CD14-positive monocyte (primary cell): ENCODE measurements at regions not wholly inside any gene's neighbourhood (a gene's known extent, or its start where the extent isn't known, plus 50 kb on each side); places are given as distances from the start of the nearest gene placed in this dataset.

Source experiments
- DNase-seq, 3 donors: peaks; one replicate each; pipeline ENCODE4 v3.0.0-alpha.2; 2011 to 2022
- H2AFZ ChIP-seq: 2 replicates; pipeline ENCODE4 v1.6.0; 2012; ENCODE audit warnings: mild to moderate bottlenecking, low read depth, low read length, inconsistent platforms; ENCODE audit not compliant: insufficient read depth, poor library complexity, severe bottlenecking
- H3K27ac ChIP-seq, 2 donors: 1 replicate in 1 of 2; 2 replicates in 1 of 2; pipeline ENCODE4 v1.5.1; 2012 to 2013; ENCODE audit warnings: low read length in 2 of 2, control low read depth in 1 of 2, inconsistent platforms in 1 of 2, low read depth in 1 of 2, mild to moderate bottlenecking in 1 of 2
- H3K27me3 ChIP-seq, 2 donors: one replicate each; pipeline versions ENCODE4 v1.6.0 to v1.6.1; 2011 to 2013; ENCODE audit warnings: low read length in 2 of 2; ENCODE audit not compliant: control insufficient read depth in 2 of 2, insufficient read depth in 2 of 2
- H3K36me3 ChIP-seq, 2 donors: replicated peaks in 1 of 2; 1 replicate in 1 of 2; 2 replicates in 1 of 2; pipeline versions ENCODE4 v1.5.1 to v1.6.1; 2012 to 2013; ENCODE audit warnings: low read length in 2 of 2, control low read depth in 1 of 2, inconsistent platforms in 1 of 2, mild to moderate bottlenecking in 1 of 2; ENCODE audit not compliant: insufficient read depth in 2 of 2, control insufficient read depth in 1 of 2
- H3K4me1 ChIP-seq, 2 donors: 1 replicate in 1 of 2; 2 replicates in 1 of 2; pipeline versions ENCODE4 v1.5.1 to v1.6.1; 2012 to 2013; ENCODE audit warnings: low read length in 2 of 2, control low read depth in 1 of 2, inconsistent platforms in 1 of 2, mild to moderate bottlenecking in 1 of 2, moderate library complexity in 1 of 2; ENCODE audit not compliant: insufficient read depth in 2 of 2, control insufficient read depth in 1 of 2
- H3K4me2 ChIP-seq: replicated peaks from 2 replicates; pipeline ENCODE3; 2012; ENCODE audit warnings: low read length, moderate library complexity, mild to moderate bottlenecking; ENCODE audit not compliant: poor library complexity, severe bottlenecking; ENCODE audit errors: extremely low read depth
- H3K4me3 ChIP-seq, 3 experiments: fragments of 200-600 bp in 1 of 3; sonication (generic) in 1 of 3; replicated peaks in 1 of 3; 1 replicate in 2 of 3; 2 replicates in 1 of 3; pipeline ENCODE4 v1.5.1; 2011 to 2013; ENCODE audit warnings: low read length in 3 of 3, mild to moderate bottlenecking in 3 of 3, control low read depth in 2 of 3, low read depth in 2 of 3, inconsistent platforms in 1 of 3, moderate library complexity in 1 of 3
- H3K79me2 ChIP-seq: 2 replicates; pipeline ENCODE4 v1.6.0; 2012; ENCODE audit warnings: mild to moderate bottlenecking, control low read depth, inconsistent platforms, low read length, moderate library complexity; ENCODE audit not compliant: insufficient read depth
- H3K9ac ChIP-seq: 2 replicates; pipeline ENCODE4 v1.6.0; 2017; ENCODE audit warnings: low read length, mild to moderate bottlenecking; ENCODE audit not compliant: insufficient read depth, poor library complexity, severe bottlenecking
- H3K9me3 ChIP-seq, 2 donors: replicated peaks in 1 of 2; 1 replicate in 1 of 2; 2 replicates in 1 of 2; pipeline versions ENCODE4 v1.5.1 to v1.6.1; 2012 to 2013; ENCODE audit warnings: low read length in 2 of 2, control low read depth in 1 of 2; ENCODE audit not compliant: control insufficient read depth in 1 of 2, insufficient read depth in 1 of 2
- H4K20me1 ChIP-seq: 2 replicates; pipeline ENCODE4 v1.6.0; 2012; ENCODE audit warnings: mild to moderate bottlenecking, low read length, control low read depth, moderate library complexity; ENCODE audit not compliant: insufficient read depth
- H3K27ac Mint-ChIP-seq, 7 donors: one replicate each; pipeline ENCODE4 v1.8.0; 2020; ENCODE audit warnings: mild to moderate bottlenecking in 7 of 7, mixed read lengths in 7 of 7, moderate library complexity in 6 of 7, inconsistent platforms in 2 of 7
- H3K27me3 Mint-ChIP-seq, 3 donors: one replicate each; pipeline ENCODE4 v1.8.0; 2021 to 2022; ENCODE audit warnings: low read depth in 3 of 3, mild to moderate bottlenecking in 3 of 3, mixed read lengths in 3 of 3, moderate library complexity in 3 of 3, inconsistent platforms in 1 of 3
- H3K36me3 Mint-ChIP-seq, 2 donors: one replicate each; pipeline ENCODE4 v1.8.0; 2020; ENCODE audit warnings: mixed read lengths in 2 of 2, inconsistent platforms in 1 of 2, mild to moderate bottlenecking in 1 of 2
- H3K4me1 Mint-ChIP-seq: one replicate; pipeline ENCODE4 v1.8.0; 2020; ENCODE audit warnings: mild to moderate bottlenecking, mixed read lengths
- H3K4me3 Mint-ChIP-seq, 2 donors: one replicate each; pipeline ENCODE4 v1.8.0; 2020; ENCODE audit warnings: mild to moderate bottlenecking in 2 of 2, mixed read lengths in 2 of 2, moderate library complexity in 1 of 2
- H3K9me3 Mint-ChIP-seq, 7 donors: one replicate each; pipeline ENCODE4 v1.8.0; 2020 to 2022; ENCODE audit warnings: mixed read lengths in 7 of 7, mild to moderate bottlenecking in 6 of 7, moderate library complexity in 6 of 7, inconsistent platforms in 2 of 7
- CTCF ChIP-seq: fragments of 200-600 bp; IDR thresholded peaks from one replicate; pipeline ENCODE4 v1.8.0; 2022; ENCODE audit warnings: antibody characterized with exemption, mild to moderate bottlenecking
- WGBS: methylation state at CpG from one replicate; pipeline ENCODE4 v1.1.5; 2013; ENCODE audit warnings: missing lambda C conversion rate; ENCODE audit not compliant: insufficient coverage; 5-methylcytosine and 5-hydroxymethylcytosine counted together
- intact Hi-C, 2 donors: fragments of 100-400 bp; cut with micrococcal nuclease; formaldehyde crosslinking; loops; one replicate each; pipeline versions ENCODE4 v1.15.0 to v1.15.1; 2023

DNA sequence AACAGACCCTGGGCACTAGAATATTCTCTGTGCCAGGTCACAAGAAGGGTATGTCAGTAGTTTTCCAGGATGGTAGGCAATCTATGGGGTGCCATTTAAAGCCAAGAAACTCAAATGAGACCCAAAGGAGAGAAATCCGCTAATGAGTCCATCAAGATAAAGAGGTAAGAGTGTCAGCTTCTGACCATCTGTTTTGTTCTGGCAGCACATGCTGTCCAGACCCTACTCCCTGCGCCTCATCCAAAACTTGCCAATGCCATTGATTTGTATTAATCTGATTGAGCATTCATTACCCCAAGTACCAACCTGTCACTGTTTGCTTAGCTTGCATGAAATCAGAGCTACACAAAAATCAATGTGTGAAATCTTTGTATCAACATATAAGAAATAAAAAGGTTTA is 229.0 kb downstream of the BLID start:
- WGBS: no CpG with 5 or more reads among the region's 2 CpGs
- H3K27me3 Mint-ChIP-seq: peaks cover 1 to 3% (median 2%) of the 10 kb centered on the region in 3 donors
- intact Hi-C loops: no loop called here
- no peak overlapping the region for H2AFZ ChIP-seq
- H4K20me1 ChIP-seq: no peaks in the 10 kb centered on the region
- H3K9ac ChIP-seq: no peak overlapping the region
- H3K27ac ChIP-seq: peak overlapping the region in 1 of 2 donors; percentile 64
- TF ChIP-seq CTCF: no peak
- H3K27ac Mint-ChIP-seq: peak overlapping the region in 4 of 7 donors; percentile 72 to 90 (median 86)
- peaks cover 0 to 2% (median 0%) of the 10 kb centered on the region in 7 donors for H3K9me3 Mint-ChIP-seq
- H3K4me2 ChIP-seq: peak overlapping the region; percentile 55
- no peaks in the 10 kb centered on the region for H3K9me3 ChIP-seq
- no peak overlapping the region for H3K4me3 Mint-ChIP-seq
- DNase-seq: no peak
- H3K36me3 Mint-ChIP-seq: peaks cover 0 to 2% of the 10 kb centered on the region in 2 donors
- H3K27me3 ChIP-seq: no peaks in the 10 kb centered on the region
- peak overlapping the region in 1 of 3 experiments; percentile 41 for H3K4me3 ChIP-seq
- H3K4me1 ChIP-seq: peaks cover 64 to 65% of the 10 kb centered on the region in 2 donors
- H3K36me3 ChIP-seq: no peaks in the 10 kb centered on the region
- H3K79me2 ChIP-seq: no peaks in the 10 kb centered on the region
- H3K4me1 Mint-ChIP-seq: peaks cover 63% of the 10 kb centered on the region

DNA sequence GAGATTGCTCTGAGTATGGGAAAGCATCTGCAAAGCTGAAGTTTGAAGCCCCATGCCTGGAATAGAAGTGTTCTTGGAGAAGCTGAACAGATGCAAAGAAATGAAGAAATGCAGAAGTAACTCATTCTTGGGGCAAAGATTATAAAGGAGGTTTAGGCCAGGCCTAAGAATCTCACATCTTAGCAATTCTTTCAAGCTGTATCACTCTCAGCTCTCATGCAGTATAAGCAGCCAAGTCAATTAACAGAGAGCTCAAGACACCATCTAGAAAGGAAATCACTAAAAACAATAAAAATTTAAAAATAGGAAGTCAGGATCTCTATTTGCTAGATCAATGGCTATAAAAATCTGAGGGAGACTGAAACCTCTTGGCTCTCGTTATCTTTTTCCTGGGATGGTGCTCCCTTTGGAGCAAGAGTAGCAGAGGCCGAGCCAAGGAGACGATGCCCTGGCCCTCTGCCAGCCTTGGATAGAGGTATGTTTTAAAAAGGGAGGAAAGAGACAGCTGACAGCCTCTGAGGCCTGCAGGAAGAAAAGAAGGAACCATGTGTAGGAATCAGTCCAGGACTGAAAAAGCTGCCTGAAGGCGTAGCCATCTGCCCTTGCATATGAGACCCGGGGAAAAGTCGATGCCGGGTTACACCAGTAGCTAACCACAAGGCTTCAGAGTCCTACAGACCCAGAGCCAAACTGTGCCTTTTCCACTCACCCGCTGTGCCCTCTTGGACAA is 229.8 kb downstream of the BLID start:
- Histone ChIP-seq H2AFZ (peak overlapping the region; percentile 33), H3K27ac (peak overlapping the region; percentile 29 to 64), H3K79me2 (no peaks in the 10 kb centered on the region), H3K4me3 (no peak overlapping the region), H3K36me3 (no peaks in the 10 kb centered on the region), H3K9me3 (no peaks in the 10 kb centered on the region), H3K4me1 (peaks cover 55 to 57% of the 10 kb centered on the region in 2 donors), H3K27me3 (no peaks in the 10 kb centered on the region), H3K9ac (no peak overlapping the region), H3K4me2 (no peak overlapping the region), H4K20me1 (no peaks in the 10 kb centered on the region)
- intact Hi-C loops: no loop called here
- Mint-ChIP-seq H3K27me3 (peaks cover 2 to 3% (median 3%) of the 10 kb centered on the region in 3 donors), H3K4me1 (peaks cover 58% of the 10 kb centered on the region), H3K4me3 (no peak overlapping the region), H3K9me3 (peaks cover 0 to 2% (median 0%) of the 10 kb centered on the region in 7 donors), H3K27ac (peak overlapping the region; percentile 64 to 90 (median 81)), H3K36me3 (peaks cover 0 to 2% of the 10 kb centered on the region in 2 donors)
- TF ChIP-seq CTCF: no peak
- DNase-seq: peak in 1 of 3 donors; percentile 13
- WGBS: 34% methylated on average over 5 of the region's 8 CpGs
